H1 (cell line): ENCODE measurements at regions not wholly inside any gene's neighbourhood (a gene's known extent, or its start where the extent isn't known, plus 50 kb on each side); places are given as distances from the start of the nearest gene placed in this dataset.
"Not testable (repeated sequence)": the region's sequence is repeated elsewhere in the genome, so short reads cannot be mapped to it uniquely, and the experiment has no call there.

Source experiments
- BCL11A ChIP-seq, 2 experiments: IDR thresholded peaks; one replicate each; pipeline ENCODE4 v1.6.1; 2011; ENCODE audit warnings: low read depth in 2 of 2, low read length in 2 of 2, mild to moderate bottlenecking in 2 of 2
- CHD2 ChIP-seq: IDR thresholded peaks from 2 replicates; pipeline ENCODE4 v1.6.1; 2012; ENCODE audit warnings: low read length, improper control_type of control experiment
- EP300 ChIP-seq, 2 experiments: IDR thresholded peaks; 1 replicate in 1 of 2; 2 replicates in 1 of 2; pipeline ENCODE4 v1.6.1; 2011 to 2012; ENCODE audit warnings: low read depth in 2 of 2, low read length in 2 of 2, mild to moderate bottlenecking in 2 of 2, borderline replicate concordance in 1 of 2, inconsistent platforms in 1 of 2, moderate library complexity in 1 of 2
- EZH2 ChIP-seq: fragments of 200-600 bp; sonication (generic); IDR thresholded peaks from 2 replicates; pipeline ENCODE4 v1.7.1; 2012; ENCODE audit warnings: low read depth, mild to moderate bottlenecking, moderate library complexity, low read length, inconsistent platforms; ENCODE audit not compliant: severe bottlenecking
- GABPA ChIP-seq: IDR thresholded peaks from 2 replicates; pipeline ENCODE4 v1.6.1; 2011; ENCODE audit warnings: mild to moderate bottlenecking, low read length, moderate library complexity, borderline replicate concordance; ENCODE audit not compliant: insufficient read depth
- JUND ChIP-seq: IDR thresholded peaks from 2 replicates; pipeline ENCODE4 v1.6.1; 2011; ENCODE audit warnings: mild to moderate bottlenecking, improper control_type of control experiment, low read length
- PHF8 ChIP-seq: fragments of 200-600 bp; sonication (generic); conservative IDR thresholded peaks from 2 replicates; pipeline ENCODE4 v1.7.1; 2012; ENCODE audit warnings: low read depth, mild to moderate bottlenecking, inconsistent platforms, low read length, moderate library complexity
- POLR2A ChIP-seq, 2 experiments: IDR thresholded peaks; 1 replicate in 1 of 2; 2 replicates in 1 of 2; pipeline ENCODE4 v1.6.1; 2011; ENCODE audit warnings: low read depth in 2 of 2, low read length in 2 of 2, mild to moderate bottlenecking in 2 of 2; ENCODE audit errors: control extremely low read depth in 1 of 2
- RXRA ChIP-seq: IDR thresholded peaks from 2 replicates; pipeline ENCODE4 v1.6.1; 2011; ENCODE audit warnings: low read depth, mild to moderate bottlenecking, low read length, moderate library complexity; ENCODE audit not compliant: insufficient read depth
- SP1 ChIP-seq: IDR thresholded peaks from 2 replicates; pipeline ENCODE4 v1.6.1; 2011; ENCODE audit warnings: low read depth, low read length
- SRF ChIP-seq: IDR thresholded peaks from 2 replicates; pipeline ENCODE4 v1.6.1; 2011; ENCODE audit warnings: mild to moderate bottlenecking, low read depth, low read length, moderate library complexity
- TCF12 ChIP-seq: IDR thresholded peaks from 2 replicates; pipeline ENCODE4 v1.6.1; 2011; ENCODE audit warnings: low read depth, mild to moderate bottlenecking, low read length
- TF ChIP-seq, protein P1 (sequence below), 3 experiments: IDR thresholded peaks; 1 replicate in 2 of 3; 2 replicates in 1 of 3; pipeline versions ENCODE4 v1.5.1 to v1.6.1; 2011; ENCODE audit warnings: low read length in 3 of 3, mild to moderate bottlenecking in 3 of 3, inconsistent platforms in 2 of 3, low read depth in 1 of 3, moderate library complexity in 1 of 3; ENCODE audit not compliant: insufficient read depth in 1 of 3; ENCODE audit errors: control extremely low read depth in 1 of 3

DNA sequence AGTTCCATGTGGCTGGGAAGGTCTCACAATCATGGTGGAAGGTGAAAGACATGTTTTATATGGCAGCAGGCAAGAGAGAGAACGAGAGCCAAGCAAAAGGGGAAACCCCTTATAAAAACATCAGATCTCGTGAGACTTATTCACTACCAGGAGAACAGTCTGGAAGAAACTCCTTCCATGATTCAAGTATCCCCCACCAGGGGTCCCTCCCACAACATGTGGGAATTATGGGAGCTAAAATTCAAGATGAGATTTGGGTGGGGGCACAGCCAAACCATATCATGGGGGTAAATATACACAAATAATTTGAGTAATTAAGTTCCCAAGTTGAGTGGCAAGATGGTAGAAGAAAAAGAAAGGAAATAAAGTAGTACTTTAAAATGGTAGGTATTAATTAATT, 91.0 kb upstream of the CCDC91 start:
- TF ChIP-seq, protein P1, sequence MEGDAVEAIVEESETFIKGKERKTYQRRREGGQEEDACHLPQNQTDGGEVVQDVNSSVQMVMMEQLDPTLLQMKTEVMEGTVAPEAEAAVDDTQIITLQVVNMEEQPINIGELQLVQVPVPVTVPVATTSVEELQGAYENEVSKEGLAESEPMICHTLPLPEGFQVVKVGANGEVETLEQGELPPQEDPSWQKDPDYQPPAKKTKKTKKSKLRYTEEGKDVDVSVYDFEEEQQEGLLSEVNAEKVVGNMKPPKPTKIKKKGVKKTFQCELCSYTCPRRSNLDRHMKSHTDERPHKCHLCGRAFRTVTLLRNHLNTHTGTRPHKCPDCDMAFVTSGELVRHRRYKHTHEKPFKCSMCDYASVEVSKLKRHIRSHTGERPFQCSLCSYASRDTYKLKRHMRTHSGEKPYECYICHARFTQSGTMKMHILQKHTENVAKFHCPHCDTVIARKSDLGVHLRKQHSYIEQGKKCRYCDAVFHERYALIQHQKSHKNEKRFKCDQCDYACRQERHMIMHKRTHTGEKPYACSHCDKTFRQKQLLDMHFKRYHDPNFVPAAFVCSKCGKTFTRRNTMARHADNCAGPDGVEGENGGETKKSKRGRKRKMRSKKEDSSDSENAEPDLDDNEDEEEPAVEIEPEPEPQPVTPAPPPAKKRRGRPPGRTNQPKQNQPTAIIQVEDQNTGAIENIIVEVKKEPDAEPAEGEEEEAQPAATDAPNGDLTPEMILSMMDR (IDR thresholded peaks at IDR 0.05; ENCODE audit: control extremely low read depth in 1 of 3, insufficient read depth in 1 of 3, low read depth in 1 of 3, low read length in 3 of 3) = not testable (repeated sequence)
- TF ChIP-seq CHD2; POLR2A (IDR thresholded peaks at IDR 0.05; ENCODE audit: control extremely low read depth in 1 of 2, low read depth in 2 of 2, low read length in 2 of 2); JUND; PHF8; SP1; GABPA; BCL11A (IDR thresholded peaks at IDR 0.05; ENCODE audit: low read depth in 2 of 2, low read length in 2 of 2); EZH2; EP300 (IDR thresholded peaks at IDR 0.05; ENCODE audit: borderline replicate concordance in 1 of 2, low read depth in 2 of 2, low read length in 2 of 2); TCF12; SRF; RXRA: not testable (repeated sequence)
